ENCODE measurements at regions not wholly inside any gene's neighbourhood (a gene's known extent, or its start where the extent isn't known, plus 50 kb on each side); places are given as distances from the start of the nearest gene placed in this dataset.
A peak's percentile ranks its signal among the peaks of the same experiment; 100 is the strongest.

GRCh38 chr10:128361487-128361886 lies 235.3 kb upstream of the MKI67 start:
- Histone ChIP-seq H4K91ac (ENCODE audit: low read depth, low read length, poor library complexity) (no peak overlapping the region), H2BK12ac (ENCODE audit: low read length) (no peak overlapping the region), H2BK120ac (ENCODE audit: low read depth, low read length) (no peak overlapping the region), H3K4me2 (ENCODE audit: insufficient read depth, low read length, poor library complexity, severe bottlenecking) (no peak overlapping the region), H3K9me3 (replicated peaks in 1 of 2; ENCODE audit: control insufficient read depth in 2 of 2, insufficient read depth in 1 of 2, low read depth in 1 of 2, low read length in 2 of 2) (no peaks in the 10 kb centered on the region), H3K27ac (replicated peaks; ENCODE audit: low read length) (no peak overlapping the region), H3K4me3 (ENCODE audit: low read length in 2 of 2) (no peak overlapping the region), H2BK5ac (ENCODE audit: low read length) (no peak overlapping the region), H3K79me1 (ENCODE audit: low read depth, low read length) (no peaks in the 10 kb centered on the region), H3K4me1 (ENCODE audit: control insufficient read depth in 2 of 2, insufficient read depth in 1 of 2, low read depth in 1 of 2, low read length in 2 of 2) (no peaks in the 10 kb centered on the region), H2AFZ (ENCODE audit: low read length) (no peak overlapping the region), H4K8ac (ENCODE audit: low read depth, low read length) (no peak overlapping the region), H3K9ac (ENCODE audit: low read depth, low read length, poor library complexity) (no peak overlapping the region), H2AK5ac (ENCODE audit: low read depth, low read length) (no peak overlapping the region), H3K4ac (ENCODE audit: low read length) (no peak overlapping the region), H3K18ac (ENCODE audit: low read length) (no peak overlapping the region), H3K14ac (ENCODE audit: low read length) (no peak overlapping the region), H3K23ac (ENCODE audit: low read depth, low read length, poor library complexity) (no peak overlapping the region), H3K27me3 (ENCODE audit: control insufficient read depth in 3 of 3, insufficient read depth in 3 of 3, low read depth in 1 of 3, low read length in 3 of 3) (no peaks in the 10 kb centered on the region), H2BK15ac (ENCODE audit: low read length) (no peak overlapping the region), H3K36me3 (replicated peaks in 1 of 2; ENCODE audit: control insufficient read depth in 2 of 2, insufficient read depth in 2 of 2, low read length in 2 of 2) (no peaks in the 10 kb centered on the region)
- no peak for DNase-seq (ENCODE audit: low spot score)
- WGBS, 2 donors (ENCODE audit: extremely low coverage in 2 of 2, insufficient read length in 2 of 2, insufficient replicate concordance in 1 of 2) = no CpG with 5 or more reads among the region's 7 CpGs

GRCh38 chr10:128362514-128362913 lies 236.3 kb upstream of the MKI67 start:
- Histone ChIP-seq H3K79me1 (ENCODE audit: low read depth, low read length) (no peaks in the 10 kb centered on the region), H4K8ac (ENCODE audit: low read depth, low read length) (no peak overlapping the region), H3K4me1 (ENCODE audit: control insufficient read depth in 2 of 2, insufficient read depth in 1 of 2, low read depth in 1 of 2, low read length in 2 of 2) (no peaks in the 10 kb centered on the region), H2BK120ac (ENCODE audit: low read depth, low read length) (no peak overlapping the region), H3K4me2 (ENCODE audit: insufficient read depth, low read length, poor library complexity, severe bottlenecking) (no peak overlapping the region), H3K14ac (ENCODE audit: low read length) (no peak overlapping the region), H2BK15ac (ENCODE audit: low read length) (no peak overlapping the region), H3K27ac (replicated peaks; ENCODE audit: low read length) (no peak overlapping the region), H3K4me3 (ENCODE audit: low read length in 2 of 2) (peak overlapping the region in 1 of 2 donors; percentile 5), H3K18ac (ENCODE audit: low read length) (no peak overlapping the region), H3K36me3 (replicated peaks in 1 of 2; ENCODE audit: control insufficient read depth in 2 of 2, insufficient read depth in 2 of 2, low read length in 2 of 2) (no peaks in the 10 kb centered on the region), H4K91ac (ENCODE audit: low read depth, low read length, poor library complexity) (no peak overlapping the region), H3K9ac (ENCODE audit: low read depth, low read length, poor library complexity) (no peak overlapping the region), H2AFZ (ENCODE audit: low read length) (no peak overlapping the region), H3K9me3 (replicated peaks in 1 of 2; ENCODE audit: control insufficient read depth in 2 of 2, insufficient read depth in 1 of 2, low read depth in 1 of 2, low read length in 2 of 2) (no peaks in the 10 kb centered on the region), H2BK12ac (ENCODE audit: low read length) (no peak overlapping the region), H3K23ac (ENCODE audit: low read depth, low read length, poor library complexity) (no peak overlapping the region), H2AK5ac (ENCODE audit: low read depth, low read length) (no peak overlapping the region), H3K4ac (ENCODE audit: low read length) (no peak overlapping the region), H2BK5ac (ENCODE audit: low read length) (no peak overlapping the region), H3K27me3 (ENCODE audit: control insufficient read depth in 3 of 3, insufficient read depth in 3 of 3, low read depth in 1 of 3, low read length in 3 of 3) (no peaks in the 10 kb centered on the region)
- WGBS, 2 donors (ENCODE audit: extremely low coverage in 2 of 2, insufficient read length in 2 of 2, insufficient replicate concordance in 1 of 2) = no CpG with 5 or more reads among the region's 4 CpGs
- DNase-seq (ENCODE audit: low spot score) = no peak

- Histone ChIP-seq H3K14ac (ENCODE audit: low read length) (no peak overlapping the region), H2BK12ac (ENCODE audit: low read length) (no peak overlapping the region), H3K4me3 (ENCODE audit: low read length in 2 of 2) (no peak overlapping the region), H3K4me1 (ENCODE audit: control insufficient read depth in 2 of 2, insufficient read depth in 1 of 2, low read depth in 1 of 2, low read length in 2 of 2) (peaks cover 0 to 3% of the 10 kb centered on the region in 2 donors), H3K4ac (ENCODE audit: low read length) (no peak overlapping the region), H4K91ac (ENCODE audit: low read depth, low read length, poor library complexity) (no peak overlapping the region), H3K79me1 (ENCODE audit: low read depth, low read length) (no peaks in the 10 kb centered on the region), H3K18ac (ENCODE audit: low read length) (no peak overlapping the region), H3K9me3 (replicated peaks in 1 of 2; ENCODE audit: control insufficient read depth in 2 of 2, insufficient read depth in 1 of 2, low read depth in 1 of 2, low read length in 2 of 2) (no peaks in the 10 kb centered on the region), H2BK120ac (ENCODE audit: low read depth, low read length) (no peak overlapping the region), H2AFZ (ENCODE audit: low read length) (no peak overlapping the region), H3K36me3 (replicated peaks in 1 of 2; ENCODE audit: control insufficient read depth in 2 of 2, insufficient read depth in 2 of 2, low read length in 2 of 2) (no peaks in the 10 kb centered on the region), H3K23ac (ENCODE audit: low read depth, low read length, poor library complexity) (no peak overlapping the region), H3K9ac (ENCODE audit: low read depth, low read length, poor library complexity) (no peak overlapping the region), H2AK5ac (ENCODE audit: low read depth, low read length) (no peak overlapping the region), H2BK5ac (ENCODE audit: low read length) (no peak overlapping the region), H2BK15ac (ENCODE audit: low read length) (no peak overlapping the region), H3K27me3 (ENCODE audit: control insufficient read depth in 3 of 3, insufficient read depth in 3 of 3, low read depth in 1 of 3, low read length in 3 of 3) (no peaks in the 10 kb centered on the region), H3K4me2 (ENCODE audit: insufficient read depth, low read length, poor library complexity, severe bottlenecking) (no peak overlapping the region), H3K27ac (replicated peaks; ENCODE audit: low read length) (no peak overlapping the region), H4K8ac (ENCODE audit: low read depth, low read length) (no peak overlapping the region)
- no peak for DNase-seq (ENCODE audit: low spot score)
- no CpG with 5 or more reads among the region's 3 CpGs for WGBS, 2 donors (ENCODE audit: extremely low coverage in 2 of 2, insufficient read length in 2 of 2, insufficient replicate concordance in 1 of 2)
Measured at GRCh38 chr10:128364631-128365030, 238.4 kb upstream of the MKI67 start.

DNA sequence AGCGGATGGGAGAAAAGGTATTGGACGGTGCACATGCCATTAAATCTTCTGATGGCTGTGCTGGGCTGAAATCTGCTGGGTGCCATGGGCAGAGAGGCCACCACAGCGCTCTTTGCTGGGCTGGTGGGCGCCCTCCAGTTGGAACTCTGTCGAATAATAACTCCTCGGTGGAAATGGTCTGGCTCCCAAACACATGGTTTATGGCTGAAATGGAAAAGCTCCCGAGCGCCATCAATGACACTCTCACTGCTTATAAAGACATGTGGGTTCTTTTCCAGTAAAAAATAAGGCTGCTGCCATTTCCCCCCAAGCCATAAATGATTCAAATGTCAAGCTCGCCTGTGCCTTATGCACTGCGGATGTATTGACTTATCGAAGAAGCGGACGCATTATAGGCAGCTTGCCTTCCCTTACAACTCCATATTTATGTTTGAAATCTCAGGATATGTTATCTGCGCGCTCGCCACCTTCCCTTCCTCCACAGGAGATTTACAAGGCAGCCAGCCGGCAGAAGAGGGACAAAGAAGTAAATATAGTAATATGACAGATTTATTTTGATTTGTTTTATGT lies 239.0 kb upstream of the MKI67 start:
- no peak overlapping the region for H3K4me3 ChIP-seq (ENCODE audit: low read length in 2 of 2)
- H2BK12ac ChIP-seq (ENCODE audit: low read length) = no peak overlapping the region
- H3K27ac ChIP-seq (replicated peaks; ENCODE audit: low read length) = no peak overlapping the region
- WGBS, 2 donors (ENCODE audit: extremely low coverage in 2 of 2, insufficient read length in 2 of 2, insufficient replicate concordance in 1 of 2) = no CpG with 5 or more reads among the region's 17 CpGs
- no peak overlapping the region for H2BK120ac ChIP-seq (ENCODE audit: low read depth, low read length)
- H2AFZ ChIP-seq (ENCODE audit: low read length) = no peak overlapping the region
- H2AK5ac ChIP-seq (ENCODE audit: low read depth, low read length) = no peak overlapping the region
- no peak overlapping the region for H2BK5ac ChIP-seq (ENCODE audit: low read length)
- H3K79me1 ChIP-seq (ENCODE audit: low read depth, low read length) = no peaks in the 10 kb centered on the region
- H3K4ac ChIP-seq (ENCODE audit: low read length) = no peak overlapping the region
- no peaks in the 10 kb centered on the region for H3K27me3 ChIP-seq (ENCODE audit: control insufficient read depth in 3 of 3, insufficient read depth in 3 of 3, low read depth in 1 of 3, low read length in 3 of 3)
- no peak overlapping the region for H2BK15ac ChIP-seq (ENCODE audit: low read length)
- no peak overlapping the region for H4K8ac ChIP-seq (ENCODE audit: low read depth, low read length)
- no peak for DNase-seq (ENCODE audit: low spot score)
- no peak overlapping the region for H3K18ac ChIP-seq (ENCODE audit: low read length)
- no peaks in the 10 kb centered on the region for H3K9me3 ChIP-seq (replicated peaks in 1 of 2; ENCODE audit: control insufficient read depth in 2 of 2, insufficient read depth in 1 of 2, low read depth in 1 of 2, low read length in 2 of 2)
- no peak overlapping the region for H3K4me2 ChIP-seq (ENCODE audit: insufficient read depth, low read length, poor library complexity, severe bottlenecking)
- no peak overlapping the region for H3K9ac ChIP-seq (ENCODE audit: low read depth, low read length, poor library complexity)
- no peak overlapping the region for H4K91ac ChIP-seq (ENCODE audit: low read depth, low read length, poor library complexity)
- peaks cover 0 to 3% of the 10 kb centered on the region in 2 donors for H3K4me1 ChIP-seq (ENCODE audit: control insufficient read depth in 2 of 2, insufficient read depth in 1 of 2, low read depth in 1 of 2, low read length in 2 of 2)
- H3K14ac ChIP-seq (ENCODE audit: low read length) = no peak overlapping the region
- H3K36me3 ChIP-seq (replicated peaks in 1 of 2; ENCODE audit: control insufficient read depth in 2 of 2, insufficient read depth in 2 of 2, low read length in 2 of 2) = no peaks in the 10 kb centered on the region
- no peak overlapping the region for H3K23ac ChIP-seq (ENCODE audit: low read depth, low read length, poor library complexity)

All from neuronal stem cell (in vitro differentiated cells).